Panc1 (cell line): ENCODE measurements at regions not wholly inside any gene's neighbourhood (a gene's known extent, or its start where the extent isn't known, plus 50 kb on each side); places are given as distances from the start of the nearest gene placed in this dataset.

Source experiments
- POLR2AphosphoS5 ChIP-seq: IDR thresholded peaks from 2 replicates; pipeline ENCODE4 v1.6.1; 2012; ENCODE audit warnings: mild to moderate bottlenecking, low read depth, low read length, moderate library complexity
- SIN3A ChIP-seq: IDR thresholded peaks from 2 replicates; pipeline ENCODE4 v1.6.1; 2012; ENCODE audit warnings: low read depth, mild to moderate bottlenecking, low read length, moderate library complexity, borderline replicate concordance; ENCODE audit not compliant: insufficient read depth
- TCF7L2 ChIP-seq: IDR thresholded peaks from 2 replicates; pipeline ENCODE4 v1.6.1; 2011; ENCODE audit warnings: mild to moderate bottlenecking, low read depth, low read length, inconsistent platforms
- TF ChIP-seq, protein P1 (sequence below): fragments of 450-650 bp; IDR thresholded peaks from 2 replicates; pipeline ENCODE4 v1.5.1; 2017; ENCODE audit warnings: mild to moderate bottlenecking
- TF ChIP-seq, protein P2 (sequence below), 2 experiments: IDR thresholded peaks; 2 replicates each; pipeline ENCODE4 v1.6.1; 2011 to 2012; ENCODE audit warnings: low read depth in 2 of 2, control low read depth in 1 of 2, low read length in 1 of 2, mild to moderate bottlenecking in 1 of 2, moderate library complexity in 1 of 2; ENCODE audit not compliant: insufficient read depth in 1 of 2

DNA sequence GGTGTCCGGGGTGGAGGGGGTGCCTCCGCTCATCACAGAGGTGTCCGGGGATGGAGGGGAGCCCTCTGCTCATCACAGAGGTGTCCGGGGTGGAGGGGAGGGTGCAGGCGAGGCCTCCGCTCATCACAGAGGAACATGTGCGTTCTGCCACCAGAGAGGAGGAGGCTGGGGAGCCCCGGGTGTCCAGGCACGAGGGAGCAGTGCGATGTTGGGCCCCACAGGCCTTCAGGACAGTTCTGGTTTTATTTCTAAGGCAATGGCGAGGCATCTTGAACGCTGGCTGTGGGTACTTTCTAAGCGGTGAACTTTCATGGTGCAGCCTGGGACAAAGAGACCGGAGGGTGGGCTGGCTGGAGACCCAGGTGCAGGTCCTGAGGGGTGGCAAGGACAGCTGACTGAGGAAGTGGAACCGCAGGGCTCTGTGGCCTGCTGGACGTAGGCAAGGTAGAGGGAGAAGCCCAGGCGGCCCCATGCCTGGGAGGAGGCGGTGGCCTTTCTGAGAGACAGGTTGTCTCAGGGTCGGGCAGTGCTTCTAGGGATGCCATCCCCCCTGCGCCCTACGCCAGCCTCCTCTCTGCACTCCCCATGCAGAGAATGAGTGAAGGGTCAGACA is 196.6 kb upstream of the SALL3 start:
- TF ChIP-seq, protein P1, sequence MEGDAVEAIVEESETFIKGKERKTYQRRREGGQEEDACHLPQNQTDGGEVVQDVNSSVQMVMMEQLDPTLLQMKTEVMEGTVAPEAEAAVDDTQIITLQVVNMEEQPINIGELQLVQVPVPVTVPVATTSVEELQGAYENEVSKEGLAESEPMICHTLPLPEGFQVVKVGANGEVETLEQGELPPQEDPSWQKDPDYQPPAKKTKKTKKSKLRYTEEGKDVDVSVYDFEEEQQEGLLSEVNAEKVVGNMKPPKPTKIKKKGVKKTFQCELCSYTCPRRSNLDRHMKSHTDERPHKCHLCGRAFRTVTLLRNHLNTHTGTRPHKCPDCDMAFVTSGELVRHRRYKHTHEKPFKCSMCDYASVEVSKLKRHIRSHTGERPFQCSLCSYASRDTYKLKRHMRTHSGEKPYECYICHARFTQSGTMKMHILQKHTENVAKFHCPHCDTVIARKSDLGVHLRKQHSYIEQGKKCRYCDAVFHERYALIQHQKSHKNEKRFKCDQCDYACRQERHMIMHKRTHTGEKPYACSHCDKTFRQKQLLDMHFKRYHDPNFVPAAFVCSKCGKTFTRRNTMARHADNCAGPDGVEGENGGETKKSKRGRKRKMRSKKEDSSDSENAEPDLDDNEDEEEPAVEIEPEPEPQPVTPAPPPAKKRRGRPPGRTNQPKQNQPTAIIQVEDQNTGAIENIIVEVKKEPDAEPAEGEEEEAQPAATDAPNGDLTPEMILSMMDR, result no peak
- no peak for TF ChIP-seq TCF7L2
- TF ChIP-seq SIN3A, result no peak
- TF ChIP-seq POLR2AphosphoS5, result no peak
- TF ChIP-seq, protein P2, sequence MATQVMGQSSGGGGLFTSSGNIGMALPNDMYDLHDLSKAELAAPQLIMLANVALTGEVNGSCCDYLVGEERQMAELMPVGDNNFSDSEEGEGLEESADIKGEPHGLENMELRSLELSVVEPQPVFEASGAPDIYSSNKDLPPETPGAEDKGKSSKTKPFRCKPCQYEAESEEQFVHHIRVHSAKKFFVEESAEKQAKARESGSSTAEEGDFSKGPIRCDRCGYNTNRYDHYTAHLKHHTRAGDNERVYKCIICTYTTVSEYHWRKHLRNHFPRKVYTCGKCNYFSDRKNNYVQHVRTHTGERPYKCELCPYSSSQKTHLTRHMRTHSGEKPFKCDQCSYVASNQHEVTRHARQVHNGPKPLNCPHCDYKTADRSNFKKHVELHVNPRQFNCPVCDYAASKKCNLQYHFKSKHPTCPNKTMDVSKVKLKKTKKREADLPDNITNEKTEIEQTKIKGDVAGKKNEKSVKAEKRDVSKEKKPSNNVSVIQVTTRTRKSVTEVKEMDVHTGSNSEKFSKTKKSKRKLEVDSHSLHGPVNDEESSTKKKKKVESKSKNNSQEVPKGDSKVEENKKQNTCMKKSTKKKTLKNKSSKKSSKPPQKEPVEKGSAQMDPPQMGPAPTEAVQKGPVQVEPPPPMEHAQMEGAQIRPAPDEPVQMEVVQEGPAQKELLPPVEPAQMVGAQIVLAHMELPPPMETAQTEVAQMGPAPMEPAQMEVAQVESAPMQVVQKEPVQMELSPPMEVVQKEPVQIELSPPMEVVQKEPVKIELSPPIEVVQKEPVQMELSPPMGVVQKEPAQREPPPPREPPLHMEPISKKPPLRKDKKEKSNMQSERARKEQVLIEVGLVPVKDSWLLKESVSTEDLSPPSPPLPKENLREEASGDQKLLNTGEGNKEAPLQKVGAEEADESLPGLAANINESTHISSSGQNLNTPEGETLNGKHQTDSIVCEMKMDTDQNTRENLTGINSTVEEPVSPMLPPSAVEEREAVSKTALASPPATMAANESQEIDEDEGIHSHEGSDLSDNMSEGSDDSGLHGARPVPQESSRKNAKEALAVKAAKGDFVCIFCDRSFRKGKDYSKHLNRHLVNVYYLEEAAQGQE (IDR thresholded peaks at IDR 0.05; ENCODE audit: insufficient read depth in 1 of 2, low read depth in 2 of 2, low read length in 1 of 2), result no peak
